ENCODE measurements at regions not wholly inside any gene's neighbourhood (a gene's known extent, or its start where the extent isn't known, plus 50 kb on each side); places are given as distances from the start of the nearest gene placed in this dataset.

DNA sequence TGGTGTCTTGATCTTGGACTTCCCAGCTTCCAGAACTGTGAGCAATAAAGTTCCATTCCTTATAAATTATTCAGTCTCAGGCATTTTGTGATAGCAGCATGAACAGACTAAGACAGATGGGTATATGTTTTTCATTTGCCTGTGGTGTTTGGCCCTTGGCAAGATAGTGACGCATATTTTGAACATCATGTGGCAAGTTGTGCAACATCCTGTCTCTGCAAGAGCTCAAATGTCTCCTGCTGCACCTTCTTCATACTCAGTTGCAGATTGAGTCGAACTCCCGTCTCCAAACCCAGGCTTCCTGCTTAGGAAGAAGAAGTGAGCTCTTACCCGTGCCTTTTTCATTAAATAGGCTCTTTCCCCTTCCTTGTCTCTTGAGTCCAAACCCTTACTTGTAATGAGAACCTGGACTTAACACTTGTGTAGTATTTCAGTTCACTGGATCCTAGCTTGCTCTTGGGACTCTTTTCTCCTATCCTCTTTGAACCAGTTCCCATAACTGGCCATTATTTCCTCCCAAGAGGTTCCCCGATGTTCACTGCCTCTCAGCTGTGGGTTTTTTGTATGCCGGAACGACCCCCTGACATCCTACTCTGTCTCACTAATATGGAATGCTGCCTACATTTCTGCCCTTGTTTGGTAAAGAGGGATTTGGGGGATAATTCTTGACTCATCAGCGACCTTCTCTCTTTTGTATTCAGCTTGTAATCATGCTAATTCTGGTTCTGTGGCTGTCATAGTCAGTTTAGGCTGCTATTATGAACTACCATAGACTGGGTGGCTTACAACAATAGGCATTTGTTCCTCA lies 125.0 kb upstream of the KCNK2 start:
- Histone ChIP-seq H3K4me3 (no peak overlapping the region), H3K9me3 (no peaks in the 10 kb centered on the region), H3K27ac (no peak overlapping the region), H3K36me3 (ENCODE audit: insufficient read depth in 1 of 2, low read depth in 1 of 2) (no peaks in the 10 kb centered on the region), H3K27me3 (ENCODE audit: insufficient read depth in 3 of 3, low read length in 2 of 3) (no peaks in the 10 kb centered on the region), H3K4me1 (no peaks in the 10 kb centered on the region)
- TF ChIP-seq, protein P1, sequence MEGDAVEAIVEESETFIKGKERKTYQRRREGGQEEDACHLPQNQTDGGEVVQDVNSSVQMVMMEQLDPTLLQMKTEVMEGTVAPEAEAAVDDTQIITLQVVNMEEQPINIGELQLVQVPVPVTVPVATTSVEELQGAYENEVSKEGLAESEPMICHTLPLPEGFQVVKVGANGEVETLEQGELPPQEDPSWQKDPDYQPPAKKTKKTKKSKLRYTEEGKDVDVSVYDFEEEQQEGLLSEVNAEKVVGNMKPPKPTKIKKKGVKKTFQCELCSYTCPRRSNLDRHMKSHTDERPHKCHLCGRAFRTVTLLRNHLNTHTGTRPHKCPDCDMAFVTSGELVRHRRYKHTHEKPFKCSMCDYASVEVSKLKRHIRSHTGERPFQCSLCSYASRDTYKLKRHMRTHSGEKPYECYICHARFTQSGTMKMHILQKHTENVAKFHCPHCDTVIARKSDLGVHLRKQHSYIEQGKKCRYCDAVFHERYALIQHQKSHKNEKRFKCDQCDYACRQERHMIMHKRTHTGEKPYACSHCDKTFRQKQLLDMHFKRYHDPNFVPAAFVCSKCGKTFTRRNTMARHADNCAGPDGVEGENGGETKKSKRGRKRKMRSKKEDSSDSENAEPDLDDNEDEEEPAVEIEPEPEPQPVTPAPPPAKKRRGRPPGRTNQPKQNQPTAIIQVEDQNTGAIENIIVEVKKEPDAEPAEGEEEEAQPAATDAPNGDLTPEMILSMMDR (IDR thresholded peaks at IDR 0.05): no peak
- ATAC-seq (peak; percentile 49 to 69 (median 59)), DNase-seq (no peak)
- 54 to 56% (median 55%) methylated on average over 8 of the region's 8 CpGs for WGBS, 3 donors
- intact Hi-C loops (cut with DNase I): no loop called here

DNA sequence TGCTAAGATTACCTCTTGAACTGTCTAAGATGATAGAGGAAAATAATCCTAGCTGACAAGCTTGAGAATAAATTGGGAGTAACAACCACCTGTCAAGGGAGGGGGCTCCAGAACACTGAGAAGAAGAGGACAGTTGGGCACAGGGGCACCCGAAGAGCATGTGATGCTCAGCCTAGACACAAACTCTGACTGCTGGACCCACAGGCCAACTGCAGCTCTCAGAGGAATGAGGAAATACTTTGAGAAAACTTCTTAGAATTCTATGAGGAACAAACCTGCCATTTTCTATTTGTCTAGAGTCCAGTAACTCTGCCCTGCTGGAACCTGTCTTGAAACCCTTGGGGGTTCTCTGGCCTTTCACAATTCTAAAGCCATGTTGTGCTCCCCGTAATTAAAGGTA lies 124.1 kb upstream of the KCNK2 start:
- intact Hi-C loops (cut with DNase I): no loop called here
- no peaks in the 10 kb centered on the region for H3K27me3 ChIP-seq (ENCODE audit: insufficient read depth in 3 of 3, low read length in 2 of 3)
- ATAC-seq: no peak
- peak overlapping the region; percentile 33 for H3K27ac ChIP-seq
- no peaks in the 10 kb centered on the region for H3K36me3 ChIP-seq (ENCODE audit: insufficient read depth in 1 of 2, low read depth in 1 of 2)
- H3K4me1 ChIP-seq: no peaks in the 10 kb centered on the region
- WGBS, 3 donors: 83 to 94% (median 87%) methylated on average over 2 of the region's 2 CpGs
- TF ChIP-seq, protein P1 (IDR thresholded peaks at IDR 0.05): no peak
- no peak for DNase-seq
- H3K4me3 ChIP-seq: no peak overlapping the region
- no peaks in the 10 kb centered on the region for H3K9me3 ChIP-seq

- DNase-seq (peak; percentile 17 to 67), ATAC-seq (peak; percentile 85 to 99 (median 98))
- Histone ChIP-seq H3K4me3 (no peak overlapping the region), H3K36me3 (ENCODE audit: insufficient read depth in 1 of 2, low read depth in 1 of 2) (no peaks in the 10 kb centered on the region), H3K27ac (no peak overlapping the region), H3K27me3 (ENCODE audit: insufficient read depth in 3 of 3, low read length in 2 of 3) (no peaks in the 10 kb centered on the region), H3K9me3 (no peaks in the 10 kb centered on the region), H3K4me1 (no peaks in the 10 kb centered on the region)
- TF ChIP-seq, protein P1 (IDR thresholded peaks at IDR 0.05): no peak
- intact Hi-C loops (cut with DNase I): no loop called here
- WGBS, 3 donors: 25 to 48% (median 46%) methylated on average over 3 of the region's 3 CpGs
Observed at GRCh38 chr1:214966346-214966745, 116.2 kb upstream of the KCNK2 start.

DNA sequence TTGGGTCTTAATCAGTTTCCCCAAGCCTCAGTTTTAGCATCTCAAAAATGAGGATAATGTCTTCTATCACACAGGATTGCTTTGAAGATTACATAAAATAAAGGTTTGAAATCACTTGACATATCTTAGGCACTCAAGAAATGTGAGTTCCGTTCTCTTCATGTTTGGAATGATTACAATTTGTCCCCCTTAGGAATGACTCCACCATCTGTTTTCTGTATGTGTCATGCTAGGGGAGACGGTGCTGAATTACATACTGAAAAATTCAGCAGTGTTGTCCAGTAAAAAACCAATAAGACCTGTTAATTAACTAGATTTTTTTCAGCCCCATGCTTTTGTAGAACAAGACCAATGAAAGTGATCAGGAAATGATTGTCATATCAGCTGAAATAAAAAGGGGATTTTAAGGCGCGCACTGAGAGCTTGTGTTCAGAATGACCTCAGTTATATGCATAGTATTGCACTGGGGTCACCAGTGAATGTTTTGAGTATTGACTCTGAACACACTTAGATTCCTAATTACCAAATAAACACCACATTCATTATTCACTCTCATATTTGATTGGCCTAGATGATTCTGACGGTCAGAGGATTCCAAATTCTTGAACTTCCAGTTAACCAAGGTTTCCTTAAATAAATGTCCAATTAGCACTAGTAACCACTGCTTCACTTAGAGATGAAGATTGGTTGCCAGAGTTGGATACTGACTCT lies 114.5 kb upstream of the KCNK2 start:
- no peaks in the 10 kb centered on the region for H3K4me1 ChIP-seq
- WGBS, 3 donors: 65 to 74% (median 67%) methylated on average over 5 of the region's 5 CpGs
- DNase-seq (no peak), ATAC-seq (no peak)
- no peak overlapping the region for H3K27ac ChIP-seq
- H3K4me3 ChIP-seq: no peak overlapping the region
- H3K36me3 ChIP-seq (ENCODE audit: insufficient read depth in 1 of 2, low read depth in 1 of 2): no peaks in the 10 kb centered on the region
- intact Hi-C loops (cut with DNase I): no loop called here
- H3K9me3 ChIP-seq: no peaks in the 10 kb centered on the region
- TF ChIP-seq, protein P1 (IDR thresholded peaks at IDR 0.05): no peak
- no peaks in the 10 kb centered on the region for H3K27me3 ChIP-seq (ENCODE audit: insufficient read depth in 3 of 3, low read length in 2 of 3)

Data from psoas muscle (tissue), 7 donors.